Epithelial cell of prostate (primary cell): ENCODE measurements at regions not wholly inside any gene's neighbourhood (a gene's known extent, or its start where the extent isn't known, plus 50 kb on each side); places are given as distances from the start of the nearest gene placed in this dataset.
A peak's percentile ranks its signal among the peaks of the same experiment; 100 is the strongest.

Experiments
- DNase-seq: peaks from one replicate; pipeline ENCODE4 v3.0.0-alpha.2; 2011; ENCODE audit warnings: low read depth, low spot score
- H3K27ac ChIP-seq: fragments of 450-650 bp; 2 replicates; pipeline ENCODE4 v1.5.1; 2017; ENCODE audit warnings: mild to moderate bottlenecking

DNA sequence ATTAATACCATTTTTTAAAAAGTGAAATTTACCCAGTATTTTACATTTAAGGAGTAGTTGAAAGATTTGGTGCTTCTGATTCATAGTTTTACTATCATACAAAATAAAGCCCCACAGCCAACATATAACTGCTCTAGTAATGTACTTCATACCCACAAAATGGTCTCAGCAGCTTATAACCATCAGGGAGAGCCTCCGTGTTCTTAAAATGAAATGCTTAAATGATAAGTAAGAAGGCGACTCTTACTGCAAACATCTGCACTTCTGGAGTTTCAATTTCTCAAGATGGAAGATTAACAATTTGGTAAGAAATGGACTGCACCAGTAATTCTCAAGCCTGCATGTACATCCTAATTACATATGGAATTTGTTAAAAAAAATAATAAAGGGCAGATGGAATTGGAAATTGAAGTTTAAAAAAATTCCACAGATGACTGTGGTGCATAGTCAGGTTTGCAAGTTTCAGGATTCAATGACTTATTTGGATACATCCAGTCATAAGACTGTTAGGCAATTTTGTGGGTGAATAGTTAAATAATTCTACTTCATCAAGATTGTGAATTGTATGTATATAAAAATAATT is 461.0 kb downstream of the KIF20B start:
- H3K27ac ChIP-seq, result no peak overlapping the region
- DNase-seq, result no peak

DNA sequence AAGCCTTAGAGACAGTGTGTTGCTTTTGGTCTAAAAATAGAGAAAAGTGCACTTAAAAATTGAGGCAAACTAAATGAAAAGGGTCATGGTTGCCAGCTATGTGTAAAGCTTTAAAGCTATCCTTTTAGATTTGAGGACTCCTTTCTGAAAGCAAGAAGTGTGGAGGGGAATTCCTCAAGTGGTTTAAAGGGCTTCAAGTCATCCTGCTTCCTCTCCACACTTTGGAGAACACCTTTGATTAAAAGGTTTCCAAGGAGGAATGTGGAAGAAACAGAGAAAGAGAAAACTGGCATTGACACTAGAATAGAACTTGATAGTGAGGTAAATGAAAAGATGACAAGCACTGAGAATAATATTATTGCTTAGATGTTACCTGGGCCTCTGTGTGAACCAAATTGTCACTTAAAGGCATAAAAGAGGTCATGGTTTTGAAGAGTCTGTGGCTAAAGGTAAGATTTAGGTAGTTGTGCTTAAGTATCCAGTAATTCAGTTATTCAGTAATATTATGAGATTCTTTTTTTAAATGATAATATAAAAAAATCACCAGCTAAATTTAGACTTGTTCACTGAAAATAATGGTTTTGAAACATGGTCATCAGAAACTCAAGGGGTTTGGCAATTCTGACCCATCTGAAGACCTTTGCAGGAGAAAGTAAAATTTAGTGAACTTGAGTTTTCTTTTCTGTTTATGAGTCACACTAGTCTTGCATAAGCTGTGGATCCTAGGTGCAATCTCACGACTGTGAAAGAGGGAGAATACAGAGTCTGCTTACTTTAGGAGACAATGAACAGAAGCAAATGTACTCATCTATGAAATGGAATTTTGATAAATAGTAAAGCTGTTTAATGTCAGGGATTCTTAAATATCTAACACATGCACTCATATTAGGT is 466.0 kb downstream of the KIF20B start:
- DNase-seq, result no peak
- H3K27ac ChIP-seq, result no peak overlapping the region

GRCh38 chr10:90168244-90168643 is 466.9 kb downstream of the KIF20B start:
- no peak overlapping the region for H3K27ac ChIP-seq
- DNase-seq, result no peak

DNA sequence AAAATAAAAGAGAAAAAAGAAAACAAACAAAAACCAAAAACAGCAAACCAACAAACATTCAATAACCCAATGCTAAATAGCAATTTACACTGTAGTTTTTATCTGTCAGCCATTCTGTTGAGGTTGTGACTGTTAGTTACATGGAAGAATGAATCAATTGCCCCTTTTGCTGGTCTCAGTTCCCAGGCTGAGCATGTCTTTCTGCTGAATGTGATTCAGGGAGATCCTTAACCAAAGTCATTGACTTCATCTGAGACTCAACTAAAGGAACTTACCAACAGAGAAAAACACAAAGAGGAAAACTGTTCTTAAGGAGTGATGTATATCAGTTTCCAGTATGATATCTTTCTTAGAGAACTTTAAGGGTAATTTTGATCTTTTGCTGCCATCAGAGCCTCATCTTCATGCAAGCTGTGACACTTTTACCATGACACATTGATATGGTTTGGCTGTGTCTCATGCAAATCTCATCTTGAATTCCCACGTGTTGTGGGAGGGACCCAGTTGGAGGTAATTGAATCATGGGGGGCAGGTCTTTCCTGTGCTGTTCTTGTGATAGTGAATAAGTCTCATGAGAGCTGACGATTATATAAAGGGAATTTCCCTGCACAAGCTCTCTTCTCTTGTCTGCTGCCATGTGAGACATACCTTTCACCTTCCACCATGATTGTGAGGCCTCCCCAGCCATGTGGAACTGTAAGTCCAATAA is 469.8 kb downstream of the KIF20B start:
- no peak overlapping the region for H3K27ac ChIP-seq
- DNase-seq, result no peak

- DNase-seq, result no peak
These were observed 473.1 kb downstream of the KIF20B start for GRCh38 chr10:90174531-90174930.

DNA sequence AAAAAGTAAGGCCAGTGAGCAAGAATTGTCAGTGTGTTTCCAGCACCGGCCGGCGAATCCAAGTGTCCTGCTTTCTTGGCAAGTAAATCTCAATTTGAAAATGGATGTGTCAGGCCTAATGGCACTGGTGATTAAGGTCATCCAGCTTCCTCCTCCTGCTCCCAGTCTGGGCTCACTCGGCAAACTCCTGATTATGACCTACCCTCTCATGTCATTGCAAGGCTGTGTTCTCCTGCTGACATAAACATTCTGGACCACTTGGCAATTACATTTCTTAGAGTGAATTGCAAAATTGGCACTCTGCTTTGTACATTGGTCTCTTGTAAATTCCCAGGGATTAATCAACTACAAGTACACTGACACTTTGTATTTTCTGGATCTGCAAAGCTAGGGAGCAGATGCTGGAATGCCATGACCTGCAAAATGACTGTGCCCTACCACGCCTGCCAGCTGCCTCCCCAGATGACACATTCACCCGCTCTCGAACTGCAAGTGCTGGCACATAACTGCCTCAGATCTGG is 473.8 kb downstream of the KIF20B start:
- peak; percentile 36 for DNase-seq
- H3K27ac ChIP-seq, result peak overlapping the region; percentile 0

More at GRCh38 chr10:90174531-90174930, 473.1 kb downstream of the KIF20B start:
- H3K27ac ChIP-seq, result no peak overlapping the region

DNA sequence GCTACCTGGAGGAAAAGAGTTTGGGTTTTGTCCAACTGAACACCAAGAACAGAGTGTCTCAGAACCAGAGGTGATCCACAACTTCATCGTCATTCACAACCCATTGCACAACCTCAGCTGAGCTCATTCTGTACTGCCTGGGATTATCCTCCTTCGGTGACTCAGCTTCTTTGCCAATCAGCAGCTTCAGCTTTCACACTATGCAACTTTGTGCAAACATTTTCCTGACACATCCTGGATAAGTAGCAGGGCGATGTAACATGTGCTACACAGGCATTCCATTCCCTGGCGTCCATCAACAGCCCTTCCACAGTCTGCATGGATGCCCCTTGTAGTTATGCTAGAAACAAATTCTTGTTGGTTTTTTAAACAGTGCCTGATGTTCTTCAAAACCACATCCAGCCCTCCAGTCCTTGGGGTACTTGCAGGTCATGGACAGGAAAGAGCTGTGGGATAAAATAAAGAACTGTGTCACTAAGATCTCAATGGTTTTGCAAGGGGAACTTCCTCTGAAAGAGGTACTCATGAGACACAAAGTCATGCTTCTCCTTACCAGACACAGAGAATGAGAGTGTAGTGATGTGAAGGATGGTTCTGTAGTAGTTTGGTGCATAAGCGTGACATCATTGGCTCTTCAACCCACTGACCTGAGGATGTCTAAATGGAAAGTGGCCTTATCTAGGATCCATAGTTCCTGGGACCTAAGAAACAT is 478.5 kb downstream of the KIF20B start:
- H3K27ac ChIP-seq, result peak overlapping the region; percentile 66
- peak; percentile 89 for DNase-seq

- H3K27ac ChIP-seq, result no peak overlapping the region
- DNase-seq, result no peak
These were observed 479.7 kb downstream of the KIF20B start for GRCh38 chr10:90180886-90181691.

DNA sequence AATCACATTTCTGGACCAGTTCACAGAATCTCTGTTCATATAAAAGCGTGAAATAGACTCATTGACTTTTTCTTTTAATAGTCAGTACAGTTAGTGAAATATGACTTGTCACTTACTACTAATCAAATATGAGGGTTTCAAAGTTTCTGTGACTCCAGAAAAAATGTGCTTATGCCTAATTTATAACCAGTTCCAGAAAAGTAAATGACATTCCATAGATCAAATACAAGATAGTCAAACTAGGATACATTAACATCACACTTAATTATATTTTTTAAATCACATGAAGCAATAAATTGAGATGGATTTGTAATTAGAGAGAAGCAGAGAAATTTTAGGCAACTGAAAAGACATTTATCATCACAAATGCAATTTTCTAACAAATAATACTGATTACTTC is 491.4 kb downstream of the KIF20B start:
- DNase-seq, result no peak
- no peak overlapping the region for H3K27ac ChIP-seq

DNA sequence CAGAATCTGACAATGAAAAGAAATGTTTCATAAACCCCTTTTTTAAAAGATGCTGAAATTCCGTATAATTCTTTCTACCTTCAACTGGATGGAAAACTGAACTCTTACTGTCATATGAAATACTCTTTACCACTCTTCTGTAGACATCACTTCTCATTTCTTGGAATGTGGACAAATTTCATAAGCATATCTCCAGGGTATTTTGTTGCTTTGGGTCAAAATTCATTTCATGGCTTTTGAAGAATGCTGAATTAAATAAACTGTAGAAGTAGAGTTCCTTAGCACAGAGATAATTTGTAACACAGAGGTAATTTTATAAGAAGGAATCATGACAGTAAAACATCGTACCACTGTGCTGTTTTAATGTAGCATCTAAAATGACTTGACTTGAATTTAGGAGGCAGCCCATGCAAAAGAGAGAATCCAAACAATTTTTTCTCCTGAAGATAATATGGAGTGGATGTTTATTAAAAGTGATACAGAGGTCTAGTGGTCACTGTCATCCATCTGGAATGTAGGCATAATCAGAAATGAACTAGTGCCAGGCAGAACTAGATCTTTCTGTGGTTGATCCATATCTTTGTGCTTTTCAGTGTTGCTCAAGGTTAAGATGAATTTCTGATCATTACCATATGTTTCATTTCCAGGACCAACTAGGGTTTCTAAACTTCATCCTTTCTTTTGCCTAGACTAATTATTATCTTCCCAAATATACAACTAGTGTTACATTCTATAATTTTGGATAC is 492.0 kb downstream of the KIF20B start:
- DNase-seq, result no peak
- no peak overlapping the region for H3K27ac ChIP-seq

GRCh38 chr10:90195288-90195840 is 494.0 kb downstream of the KIF20B start:
- H3K27ac ChIP-seq, result no peak overlapping the region
- DNase-seq, result no peak

DNA sequence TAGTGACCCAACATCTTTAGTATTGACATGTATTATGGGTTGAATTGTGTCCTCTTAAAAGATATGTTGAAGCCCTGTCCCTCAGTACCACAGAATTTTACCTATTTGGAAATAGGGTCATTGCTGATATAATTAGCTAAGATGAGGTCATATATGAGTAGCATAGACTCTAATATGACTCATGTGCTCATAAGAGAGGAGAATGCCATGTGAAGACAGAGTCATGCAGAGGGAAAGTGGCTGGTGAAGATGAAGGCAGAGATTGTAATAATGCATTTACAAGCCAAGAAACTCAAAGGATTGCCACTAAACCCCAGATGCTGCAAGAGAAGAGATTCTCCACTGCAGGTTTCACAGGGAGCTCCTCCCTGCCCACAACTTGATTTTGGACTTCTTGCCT is 496.4 kb downstream of the KIF20B start:
- peak; percentile 53 for DNase-seq

DNA sequence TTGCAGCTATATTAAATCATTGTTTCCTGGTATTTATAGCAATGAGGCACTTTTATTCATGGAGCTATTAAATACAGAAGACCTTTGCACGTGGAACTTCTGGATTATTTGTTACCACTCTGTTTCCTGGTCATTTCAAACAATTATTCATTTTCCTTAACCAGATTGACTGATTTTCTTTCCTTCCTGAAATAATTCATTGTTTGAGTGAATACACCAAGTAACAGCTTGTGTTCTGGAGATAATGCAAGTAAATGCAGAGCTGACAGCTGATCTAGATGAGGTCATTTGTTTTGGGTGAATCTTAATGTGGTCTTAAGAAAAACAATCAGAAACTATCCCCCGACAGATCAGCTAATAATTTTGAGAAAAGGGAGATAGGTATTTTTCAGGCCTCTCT is 497.7 kb downstream of the KIF20B start:
- DNase-seq, result no peak
- no peak overlapping the region for H3K27ac ChIP-seq

More for the DNA sequence above, 496.4 kb downstream of the KIF20B start:
- H3K27ac ChIP-seq, result no peak overlapping the region

- DNase-seq, result no peak
- H3K27ac ChIP-seq, result no peak overlapping the region
These were observed 498.1 kb downstream of the KIF20B start for GRCh38 chr10:90199513-90199912.

GRCh38 chr10:90204131-90204955 is 503.0 kb downstream of the KIF20B start:
- H3K27ac ChIP-seq, result no peak overlapping the region
- DNase-seq, result no peak

- DNase-seq, result no peak
These were observed 503.5 kb downstream of the KIF20B start for GRCh38 chr10:90204956-90205314.

DNA sequence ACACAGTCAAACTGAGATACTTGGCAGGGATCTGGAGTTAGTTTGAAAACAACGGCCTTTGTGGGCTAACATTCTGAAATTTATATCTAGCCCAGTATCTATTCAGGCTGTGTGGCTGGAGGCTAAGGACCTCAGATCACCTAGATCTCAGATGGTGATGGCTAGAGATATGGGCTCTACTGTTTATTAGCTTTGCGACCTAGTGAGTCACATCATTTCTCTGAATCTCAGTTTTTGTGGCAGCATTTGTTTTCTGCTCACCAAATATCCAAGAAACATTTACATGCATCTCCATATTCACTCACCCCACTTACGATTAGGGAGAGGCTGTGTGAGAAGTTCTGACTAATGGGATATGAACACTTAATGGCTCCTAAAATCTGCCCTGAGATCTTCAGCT is 503.9 kb downstream of the KIF20B start:
- H3K27ac ChIP-seq, result no peak overlapping the region

More at GRCh38 chr10:90204956-90205314, 503.5 kb downstream of the KIF20B start:
- no peak overlapping the region for H3K27ac ChIP-seq

GRCh38 chr10:90213346-90213745 is 512.0 kb downstream of the KIF20B start:
- H3K27ac ChIP-seq, result no peak overlapping the region

More for the DNA sequence above, 503.9 kb downstream of the KIF20B start:
- no peak for DNase-seq

More at GRCh38 chr10:90213346-90213745, 512.0 kb downstream of the KIF20B start:
- no peak for DNase-seq
